Endothelial cell of umbilical vein (primary cell): ENCODE measurements at regions not wholly inside any gene's neighbourhood (a gene's known extent, or its start where the extent isn't known, plus 50 kb on each side); places are given as distances from the start of the nearest gene placed in this dataset.

Source experiments
- BruUV-seq: library from RNA; stranded (reverse); fragments of 400-500 nt; replicated peaks from 2 replicates; lab custom pipeline; 2021; lab: Mats Ljungman, UMichigan
- CTCF ChIA-PET: fragments of 300-600, 350-600 bp; sonication (Branson Sonifier 250); formaldehyde crosslinking; loops from one replicate; lab custom pipeline; 2021; ENCODE audit warnings: antibody characterized with exemption, inconsistent platforms; lab: Charles Lee
- POLR2A ChIA-PET: fragments of 300-600, 350-600 bp; sonication (Branson Sonifier 250); formaldehyde crosslinking; loops from one replicate; lab custom pipeline; 2021; ENCODE audit warnings: antibody characterized with exemption, inconsistent platforms; lab: Charles Lee
- DNase-seq: peaks from one replicate; pipeline ENCODE4 v3.0.0-alpha.2; 2011; ENCODE audit warnings: low read depth, low spot score
- FAIRE-seq: peaks from 2 replicates; lab custom pipeline; 2011; peaks lifted over from hg19 to GRCh38; lab: Jason Lieb, UNC
- H2AFZ ChIP-seq: 2 replicates; pipeline ENCODE4 v1.6.0; 2012; ENCODE audit warnings: low read depth, low read length, control low read depth, inconsistent platforms
- H3K27ac ChIP-seq: 2 replicates; pipeline ENCODE4 v1.5.1; 2011; ENCODE audit warnings: low read depth, mild to moderate bottlenecking, control low read depth, low read length, moderate library complexity; ENCODE audit not compliant: insufficient read depth
- H3K27me3 ChIP-seq, 2 experiments: 2 replicates each; pipeline versions ENCODE4 v1.6.0 to v1.6.1; 2011; ENCODE audit warnings: low read length in 2 of 2, mixed read lengths in 1 of 2; ENCODE audit not compliant: control insufficient read depth in 2 of 2, insufficient read depth in 2 of 2
- H3K36me3 ChIP-seq, 2 experiments: 2 replicates in 1 of 2; 3 replicates in 1 of 2; pipeline ENCODE4 v1.5.1; 2011; ENCODE audit warnings: low read length in 2 of 2, mild to moderate bottlenecking in 1 of 2, moderate library complexity in 1 of 2; ENCODE audit not compliant: control insufficient read depth in 2 of 2, insufficient read depth in 2 of 2; ENCODE audit errors: extremely low read depth in 1 of 2
- H3K4me1 ChIP-seq: 3 replicates; pipeline ENCODE4 v1.5.1; 2011; ENCODE audit warnings: mild to moderate bottlenecking, low read length; ENCODE audit not compliant: control insufficient read depth, insufficient read depth; ENCODE audit errors: extremely low read depth
- H3K4me2 ChIP-seq: 2 replicates; pipeline ENCODE4 v1.6.1; 2011; ENCODE audit warnings: low read length, control low read depth, mixed read lengths; ENCODE audit not compliant: insufficient read depth
- H3K4me3 ChIP-seq, 3 experiments: fragments of 200-600 bp in 1 of 3; sonication (generic), shearing (Covaris generic) in 1 of 3; replicated peaks in 1 of 3; 2 replicates each; pipeline ENCODE4 v1.5.1; 2011 to 2016; ENCODE audit warnings: control low read depth in 3 of 3, low read length in 3 of 3, mild to moderate bottlenecking in 2 of 3, inconsistent platforms in 1 of 3, low read depth in 1 of 3, moderate library complexity in 1 of 3; ENCODE audit not compliant: insufficient read depth in 1 of 3
- H3K79me2 ChIP-seq: 2 replicates; pipeline ENCODE4 v1.6.0; 2012; ENCODE audit warnings: low read length, inconsistent platforms; ENCODE audit not compliant: control insufficient read depth, insufficient read depth
- H3K9ac ChIP-seq: replicated peaks from 2 replicates; pipeline ENCODE3; 2011; ENCODE audit warnings: low read length, control low read depth; ENCODE audit not compliant: insufficient read depth; ENCODE audit errors: extremely low read depth
- H3K9me1 ChIP-seq: replicated peaks from 3 replicates; pipeline ENCODE4 v1.6.0; 2011; ENCODE audit warnings: mild to moderate bottlenecking, low read length; ENCODE audit not compliant: control insufficient read depth, insufficient read depth; ENCODE audit errors: extremely low read depth
- H3K9me3 ChIP-seq: replicated peaks from 2 replicates; pipeline ENCODE4 v1.5.1; 2012; ENCODE audit warnings: low read length, inconsistent platforms; ENCODE audit not compliant: control insufficient read depth, insufficient read depth
- H4K20me1 ChIP-seq: replicated peaks from 2 replicates; pipeline ENCODE3; 2011; ENCODE audit warnings: mild to moderate bottlenecking, low read length; ENCODE audit not compliant: control insufficient read depth, insufficient read depth; ENCODE audit errors: extremely low read depth
- CTCF ChIP-seq, 2 donors: IDR thresholded peaks; 1 replicate in 1 of 2; 2 replicates in 1 of 2; pipeline ENCODE4 v1.5.1; 2011; ENCODE audit warnings: low read length in 2 of 2, mild to moderate bottlenecking in 2 of 2, moderate library complexity in 2 of 2, control low read depth in 1 of 2, inconsistent platforms in 1 of 2, low read depth in 1 of 2; ENCODE audit not compliant: insufficient read depth in 1 of 2; ENCODE audit errors: extremely low read depth in 1 of 2
- EZH2 ChIP-seq: IDR thresholded peaks from 2 replicates; pipeline ENCODE4 v1.6.1; 2012; ENCODE audit warnings: borderline replicate concordance, low read depth, mild to moderate bottlenecking, moderate library complexity, low read length, inconsistent platforms; ENCODE audit not compliant: severe bottlenecking
- FOS ChIP-seq: IDR thresholded peaks from 2 replicates; pipeline ENCODE4 v1.6.1; 2011; ENCODE audit warnings: mild to moderate bottlenecking, low read length, moderate library complexity, borderline replicate concordance; ENCODE audit not compliant: insufficient read depth
- GATA2 ChIP-seq: IDR thresholded peaks from 2 replicates; pipeline ENCODE4 v1.7.0; 2011; ENCODE audit warnings: low read depth, mild to moderate bottlenecking, moderate library complexity, mixed read lengths, low read length; ENCODE audit not compliant: insufficient read length, insufficient read depth
- JUN ChIP-seq: IDR thresholded peaks from 2 replicates; pipeline ENCODE4 v1.6.1; 2011; ENCODE audit warnings: borderline replicate concordance, low read depth; ENCODE audit not compliant: insufficient read length, insufficient read depth
- MYC ChIP-seq: IDR thresholded peaks from one replicate; pipeline ENCODE4 v1.6.1; 2011; ENCODE audit warnings: mild to moderate bottlenecking, low read depth, low read length
- POLR2A ChIP-seq: IDR thresholded peaks from 2 replicates; pipeline ENCODE4 v1.6.1; 2012; ENCODE audit warnings: low read depth, mild to moderate bottlenecking, control low read depth, low read length
- POLR2AphosphoS5 ChIP-seq: IDR thresholded peaks from 2 replicates; pipeline ENCODE4 v1.6.1; 2012; ENCODE audit warnings: low read depth, mild to moderate bottlenecking, control low read depth, low read length, moderate library complexity; ENCODE audit not compliant: insufficient read depth
- dilution Hi-C: fragments of 300-500 bp; cut with MboI; formaldehyde crosslinking; loops from one replicate; pipeline ENCODE4 v1.15.0; 2019; ENCODE audit warnings: low sequenced_read_pairs; ENCODE audit not compliant: extremely low pct_ligation_motif_present
- intact Hi-C: fragments of 100-400 bp; cut with micrococcal nuclease; formaldehyde crosslinking; loops from one replicate; pipeline ENCODE4 v1.10.0; 2022
- TF ChIP-seq, protein P1 (sequence below): IDR thresholded peaks from 2 replicates; pipeline ENCODE4 v1.6.1; 2011; ENCODE audit not compliant: insufficient read depth, insufficient read length

DNA sequence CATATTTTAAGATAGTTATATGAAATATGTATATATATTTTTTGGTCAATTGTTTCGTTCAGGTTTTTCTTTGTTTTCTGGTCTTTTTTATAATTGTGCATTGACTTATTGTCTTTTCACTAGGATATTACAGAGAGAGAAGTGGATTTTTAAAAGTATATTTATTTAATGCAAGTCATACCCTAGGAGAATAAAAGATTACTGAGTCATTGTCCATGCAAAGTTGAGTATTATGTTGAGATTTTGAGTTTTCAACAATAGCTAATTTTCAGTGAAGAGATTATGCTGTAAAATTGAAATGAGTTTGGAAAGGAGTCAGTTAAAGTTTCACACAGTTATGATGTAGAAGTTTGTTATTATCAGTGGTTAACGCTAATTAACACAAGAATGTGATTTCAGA, 203.6 kb upstream of the SPRED2 start:
- intact Hi-C loops (no loop called here), dilution Hi-C loops (no loop called here)
- H2AFZ ChIP-seq: no peak overlapping the region
- no peak overlapping the region for H3K27ac ChIP-seq
- H4K20me1 ChIP-seq: no peaks in the 10 kb centered on the region
- no peaks in the 10 kb centered on the region for H3K79me2 ChIP-seq
- H3K4me3 ChIP-seq: no peak overlapping the region
- H3K36me3 ChIP-seq: no peaks in the 10 kb centered on the region
- FAIRE-seq (no peak), DNase-seq (no peak)
- POLR2A ChIA-PET: no interaction called here
- no TSS peak for BruUV-seq
- no peak overlapping the region for H3K4me2 ChIP-seq
- H3K4me1 ChIP-seq: no peaks in the 10 kb centered on the region
- no peak overlapping the region for H3K9ac ChIP-seq
- peaks cover 14 to 15% of the 10 kb centered on the region in 2 experiments for H3K27me3 ChIP-seq
- no peaks in the 10 kb centered on the region for H3K9me3 ChIP-seq
- H3K9me1 ChIP-seq: no peaks in the 10 kb centered on the region
- CTCF ChIA-PET: no interaction called here
- TF ChIP-seq EZH2 (no peak), CTCF (IDR thresholded peaks at IDR 0.05; ENCODE audit: extremely low read depth in 1 of 2, insufficient read depth in 1 of 2, low read depth in 1 of 2, low read length in 2 of 2) (no peak), MYC (no peak), FOS (no peak), JUN (no peak), POLR2A (no peak), GATA2 (no peak), POLR2AphosphoS5 (no peak)
- TF ChIP-seq, protein P1, sequence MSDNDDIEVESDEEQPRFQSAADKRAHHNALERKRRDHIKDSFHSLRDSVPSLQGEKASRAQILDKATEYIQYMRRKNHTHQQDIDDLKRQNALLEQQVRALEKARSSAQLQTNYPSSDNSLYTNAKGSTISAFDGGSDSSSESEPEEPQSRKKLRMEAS: no peak
